ENCODE measurements at regions not wholly inside any gene's neighbourhood (a gene's known extent, or its start where the extent isn't known, plus 50 kb on each side); places are given as distances from the start of the nearest gene placed in this dataset.

- TF ChIP-seq RBM22 (IDR thresholded peaks at IDR 0.05; ENCODE audit: low read depth, low read length, poor library complexity, severe bottlenecking) (no peak), EP300 (IDR thresholded peaks at IDR 0.05; ENCODE audit: low read length) (peak; percentile 76), IRF2 (CRISPR knock-in tag; IDR thresholded peaks at IDR 0.05) (no peak), TSHZ1 (CRISPR knock-in tag; IDR thresholded peaks at IDR 0.05) (peak; percentile 48; the same call in 1 of the 2 replicates), ZNF780A (CRISPR knock-in tag; IDR thresholded peaks at IDR 0.05) (peak; percentile 80), TRIM24 (IDR thresholded peaks at IDR 0.05) (peak; percentile 63 to 75; a peak in 3 of 4 replicates), ATF4 (CRISPR knock-in tag; IDR thresholded peaks at IDR 0.05) (peak; percentile 73), ZFP36 (IDR thresholded peaks at IDR 0.05; ENCODE audit: low read depth, low read length, partially characterized antibody) (peak; percentile 82), ZNF212 (CRISPR knock-in tag; IDR thresholded peaks at IDR 0.05) (peak; percentile 36; the same call in 1 of the 2 replicates), FOXA3 (CRISPR knock-in tag; conservative IDR thresholded peaks at IDR 0.05 in 1 of 2, IDR thresholded peaks at IDR 0.05 in 1 of 2) (0 out of 4 replicates have a peak, but pooled peaks of 1 of the 2 experiments have one; percentile 19), DDX20 (tag; IDR thresholded peaks at IDR 0.05; ENCODE audit: low read depth) (peak; percentile 54; the same call in 1 of the 2 replicates), ZNF589 (CRISPR knock-in tag; IDR thresholded peaks at IDR 0.05; ENCODE audit: low read depth) (peak; percentile 94)
- TF ChIP-seq, protein P1, sequence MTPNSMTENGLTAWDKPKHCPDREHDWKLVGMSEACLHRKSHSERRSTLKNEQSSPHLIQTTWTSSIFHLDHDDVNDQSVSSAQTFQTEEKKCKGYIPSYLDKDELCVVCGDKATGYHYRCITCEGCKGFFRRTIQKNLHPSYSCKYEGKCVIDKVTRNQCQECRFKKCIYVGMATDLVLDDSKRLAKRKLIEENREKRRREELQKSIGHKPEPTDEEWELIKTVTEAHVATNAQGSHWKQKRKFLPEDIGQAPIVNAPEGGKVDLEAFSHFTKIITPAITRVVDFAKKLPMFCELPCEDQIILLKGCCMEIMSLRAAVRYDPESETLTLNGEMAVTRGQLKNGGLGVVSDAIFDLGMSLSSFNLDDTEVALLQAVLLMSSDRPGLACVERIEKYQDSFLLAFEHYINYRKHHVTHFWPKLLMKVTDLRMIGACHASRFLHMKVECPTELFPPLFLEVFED (CRISPR knock-in tag; conservative IDR thresholded peaks at IDR 0.05), result peak; percentile 96
- TF ChIP-seq, protein P2, sequence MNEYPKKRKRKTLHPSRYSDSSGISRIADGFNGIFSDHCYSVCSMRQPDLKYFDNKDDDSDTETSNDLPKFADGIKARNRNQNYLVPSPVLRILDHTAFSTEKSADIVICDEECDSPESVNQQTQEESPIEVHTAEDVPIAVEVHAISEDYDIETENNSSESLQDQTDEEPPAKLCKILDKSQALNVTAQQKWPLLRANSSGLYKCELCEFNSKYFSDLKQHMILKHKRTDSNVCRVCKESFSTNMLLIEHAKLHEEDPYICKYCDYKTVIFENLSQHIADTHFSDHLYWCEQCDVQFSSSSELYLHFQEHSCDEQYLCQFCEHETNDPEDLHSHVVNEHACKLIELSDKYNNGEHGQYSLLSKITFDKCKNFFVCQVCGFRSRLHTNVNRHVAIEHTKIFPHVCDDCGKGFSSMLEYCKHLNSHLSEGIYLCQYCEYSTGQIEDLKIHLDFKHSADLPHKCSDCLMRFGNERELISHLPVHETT (CRISPR knock-in tag; conservative IDR thresholded peaks at IDR 0.05 in 1 of 2, IDR thresholded peaks at IDR 0.05 in 1 of 2), result no peak
- TF ChIP-seq, protein P3, sequence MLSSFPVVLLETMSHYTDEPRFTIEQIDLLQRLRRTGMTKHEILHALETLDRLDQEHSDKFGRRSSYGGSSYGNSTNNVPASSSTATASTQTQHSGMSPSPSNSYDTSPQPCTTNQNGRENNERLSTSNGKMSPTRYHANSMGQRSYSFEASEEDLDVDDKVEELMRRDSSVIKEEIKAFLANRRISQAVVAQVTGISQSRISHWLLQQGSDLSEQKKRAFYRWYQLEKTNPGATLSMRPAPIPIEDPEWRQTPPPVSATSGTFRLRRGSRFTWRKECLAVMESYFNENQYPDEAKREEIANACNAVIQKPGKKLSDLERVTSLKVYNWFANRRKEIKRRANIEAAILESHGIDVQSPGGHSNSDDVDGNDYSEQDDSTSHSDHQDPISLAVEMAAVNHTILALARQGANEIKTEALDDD (IDR thresholded peaks at IDR 0.05), result 0 out of 2 replicates have a peak, but pooled peaks have one; percentile 14
- TF ChIP-seq, protein P4, sequence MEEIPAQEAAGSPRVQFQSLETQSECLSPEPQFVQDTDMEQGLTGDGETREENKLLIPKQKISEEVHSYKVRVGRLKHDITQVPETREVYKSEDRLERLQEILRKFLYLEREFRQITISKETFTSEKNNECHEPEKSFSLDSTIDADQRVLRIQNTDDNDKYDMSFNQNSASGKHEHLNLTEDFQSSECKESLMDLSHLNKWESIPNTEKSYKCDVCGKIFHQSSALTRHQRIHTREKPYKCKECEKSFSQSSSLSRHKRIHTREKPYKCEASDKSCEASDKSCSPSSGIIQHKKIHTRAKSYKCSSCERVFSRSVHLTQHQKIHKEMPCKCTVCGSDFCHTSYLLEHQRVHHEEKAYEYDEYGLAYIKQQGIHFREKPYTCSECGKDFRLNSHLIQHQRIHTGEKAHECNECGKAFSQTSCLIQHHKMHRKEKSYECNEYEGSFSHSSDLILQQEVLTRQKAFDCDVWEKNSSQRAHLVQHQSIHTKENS (CRISPR knock-in tag; IDR thresholded peaks at IDR 0.05), result peak; percentile 83; the same call in 1 of the 2 replicates
These were observed 113.5 kb upstream of the SLC7A14 start (continued) for GRCh38 chr3:170699158-170700053.

All from K562 (cell line).